ENCODE measurements at regions not wholly inside any gene's neighbourhood (a gene's known extent, or its start where the extent isn't known, plus 50 kb on each side); places are given as distances from the start of the nearest gene placed in this dataset.

DNA sequence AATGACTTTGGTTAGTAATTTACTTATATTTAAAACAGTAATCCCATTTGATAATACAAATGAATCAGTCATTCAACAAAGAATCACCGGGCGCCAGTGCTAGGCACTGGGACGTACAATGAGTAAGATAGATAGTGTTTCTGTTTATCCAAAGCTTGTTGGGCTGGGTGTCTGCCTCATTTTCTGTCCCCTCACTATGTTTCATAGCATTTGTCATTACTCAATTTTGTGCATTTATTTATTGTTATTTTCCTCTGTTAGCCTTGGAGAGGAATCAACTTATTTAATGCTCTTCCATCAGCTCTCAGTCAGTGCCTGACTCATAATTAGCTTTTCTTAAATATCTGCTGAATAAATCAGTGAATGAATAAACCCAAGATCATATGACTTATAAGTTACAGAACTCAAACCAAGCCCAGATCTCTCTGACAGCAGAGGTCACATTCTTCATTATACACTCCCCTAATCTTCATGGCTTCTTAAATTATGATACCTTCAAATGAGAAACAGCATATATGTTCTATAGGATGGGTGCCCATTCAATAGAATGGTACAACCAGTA lies 86.2 kb downstream of the TSPAN8 start:
- 38% methylated on average over 3 of the region's 3 CpGs for WGBS (ENCODE audit: low lambda C conversion rate)
- H3K4me1 ChIP-seq (ENCODE audit: insufficient read depth, low read length): no peaks in the 10 kb centered on the region

More for the DNA sequence above, 86.2 kb downstream of the TSPAN8 start:
- no TSS peak for BruUV-seq (replicated peaks)
- no peaks in the 10 kb centered on the region for H3K36me3 ChIP-seq (replicated peaks in 1 of 2; ENCODE audit: control insufficient read depth in 1 of 2, insufficient read depth in 2 of 2, low read length in 2 of 2)
- POLR2A ChIA-PET: no interaction called here
- H3K4me3 ChIP-seq (replicated peaks in 1 of 3; ENCODE audit: insufficient read depth in 1 of 3, low read depth in 2 of 3, low read length in 3 of 3): no peak overlapping the region
- H4K20me1 ChIP-seq (ENCODE audit: insufficient read depth, low read length): no peaks in the 10 kb centered on the region
- no peak for DNase-seq (ENCODE audit: low spot score)
- intact Hi-C loops (cut with micrococcal nuclease; ENCODE audit: unreplicated experiment): no loop called here
- no peaks in the 10 kb centered on the region for H3K79me2 ChIP-seq (ENCODE audit: insufficient read depth, low read length)
- CTCF ChIA-PET (ENCODE audit: low intra/inter-chr PET ratio, low total read pairs): no interaction called here
- H3K9me3 ChIP-seq (ENCODE audit: low read length): no peaks in the 10 kb centered on the region
- TF ChIP-seq SAP130 (CRISPR knock-in tag; IDR thresholded peaks at IDR 0.05; ENCODE audit: low read depth) (no peak), NFE2 (CRISPR knock-in tag; IDR thresholded peaks at IDR 0.05) (no peak), ZNF782 (CRISPR knock-in tag; IDR thresholded peaks at IDR 0.05; ENCODE audit: borderline replicate concordance) (no peak), ARID4A (CRISPR knock-in tag; IDR thresholded peaks at IDR 0.05; ENCODE audit: borderline replicate concordance) (no peak), SATB2 (CRISPR knock-in tag; IDR thresholded peaks at IDR 0.05) (no peak)
- in situ Hi-C loops (cut with HindIII; ENCODE audit: extremely low pct_ligation_motif_present, low pct_unique_long_range_greater_than_20kb): no loop called here
- H2AFZ ChIP-seq (ENCODE audit: low read length): no peak overlapping the region
- no peak for ATAC-seq
- H3K27ac ChIP-seq (ENCODE audit: extremely low read length, insufficient read depth, low read length): no peak overlapping the region
- H3K9ac ChIP-seq (ENCODE audit: insufficient read depth, low read depth, low read length): no peak overlapping the region
- FAIRE-seq: no peak
- H3K27me3 ChIP-seq (ENCODE audit: control insufficient read depth in 1 of 2, insufficient read depth in 2 of 2, low read length in 2 of 2): 0 out of 5 replicates have a peak, but pooled peaks cover 0 to 3% of the 10 kb centered on the region in 2 experiments
- H3K4me2 ChIP-seq (ENCODE audit: low read depth, low read length): no peak overlapping the region
